HG03378 (cell line): ENCODE measurements at regions not wholly inside any gene's neighbourhood (a gene's known extent, or its start where the extent isn't known, plus 50 kb on each side); places are given as distances from the start of the nearest gene placed in this dataset.

ENCODE experiments used
- ATAC-seq: cut with Tn5 transposase; IDR thresholded peaks from one replicate; pipeline ENCODE4 v1.9.1; 2021; ENCODE audit warnings: mild to moderate bottlenecking, moderate library complexity; ENCODE audit not compliant: unreplicated experiment

DNA sequence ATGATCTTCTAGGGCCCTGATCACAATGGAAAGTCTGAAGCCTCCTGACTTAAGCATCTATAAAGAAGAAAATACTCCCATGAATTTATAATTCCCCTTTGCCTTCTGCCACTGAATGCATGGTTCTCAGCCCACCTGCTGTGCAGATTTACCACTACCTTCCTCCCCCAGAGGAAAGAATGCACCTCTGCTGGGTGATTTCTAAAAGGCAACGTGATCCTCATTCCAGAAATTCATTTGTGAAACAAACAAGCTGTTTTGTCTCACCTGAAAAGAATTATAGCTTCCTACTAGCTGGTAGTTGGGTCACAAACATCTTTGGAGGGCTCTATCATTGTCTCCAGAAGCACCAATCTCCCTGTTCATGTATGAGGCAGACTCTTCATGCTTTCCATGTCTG is 320.2 kb downstream of the CDC14C start:
- no peak for ATAC-seq

DNA sequence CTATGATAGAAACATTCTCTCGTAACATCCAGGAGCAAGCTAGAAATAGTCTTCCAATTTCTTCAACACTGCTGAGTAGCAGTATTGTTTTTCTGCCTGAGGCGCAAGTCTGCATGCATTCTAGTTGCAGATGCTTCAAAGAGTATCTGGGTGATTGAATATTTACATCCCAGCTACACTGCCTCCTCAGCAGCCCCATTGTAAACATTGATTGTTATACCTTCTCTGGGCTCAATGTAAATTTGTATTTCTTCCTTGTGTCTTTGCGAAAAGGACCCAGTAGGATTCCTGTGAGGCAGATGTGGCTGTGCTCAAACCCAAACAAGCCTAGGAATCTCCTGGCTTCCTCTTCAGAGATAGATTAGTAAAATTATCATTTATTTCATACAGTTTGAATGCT is 320.7 kb downstream of the CDC14C start:
- no peak for ATAC-seq

GRCh38 chr7:49247759-49248158 is 323.4 kb downstream of the CDC14C start:
- ATAC-seq = no peak

DNA sequence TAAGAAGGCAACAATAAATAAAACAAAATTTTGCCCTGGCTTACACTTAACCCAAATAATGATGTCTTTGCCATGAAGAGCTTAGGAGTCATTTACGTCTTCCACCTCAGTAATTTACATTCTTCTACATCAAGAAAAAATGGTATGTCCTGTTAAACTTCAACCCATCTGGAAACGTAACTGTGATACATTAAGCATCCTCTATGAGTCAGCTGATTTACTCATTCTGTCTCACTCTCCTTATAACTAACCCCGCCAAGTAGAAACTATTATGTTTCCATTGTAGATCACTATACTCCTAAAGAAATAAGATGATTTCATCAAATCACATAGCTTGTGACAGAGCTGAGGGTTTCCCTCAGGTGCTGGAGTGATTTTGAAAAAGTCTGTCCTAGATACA is 330.7 kb downstream of the CDC14C start:
- ATAC-seq = no peak

- no peak for ATAC-seq
These were observed 336.2 kb downstream of the CDC14C start for GRCh38 chr7:49260538-49260937.

DNA sequence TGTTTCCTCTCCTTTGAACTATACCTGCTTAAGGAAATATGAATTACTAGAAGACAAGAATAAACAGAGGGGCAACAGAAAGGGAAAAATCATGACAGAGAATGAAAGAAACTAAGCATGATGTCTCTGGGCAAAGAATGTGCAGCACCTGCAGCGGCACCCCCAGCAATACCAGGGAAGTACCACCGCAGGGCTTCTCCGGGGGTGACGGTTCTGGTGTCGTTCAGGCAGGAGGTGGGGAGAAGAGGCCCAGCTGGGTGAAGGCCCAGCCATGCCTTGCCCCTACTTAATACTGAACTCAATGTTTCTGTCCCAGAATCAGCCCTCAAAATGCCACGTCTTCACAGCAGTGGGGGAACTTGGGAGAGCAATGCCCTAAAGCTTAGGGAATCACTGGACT is 337.6 kb downstream of the CDC14C start:
- ATAC-seq = no peak

DNA sequence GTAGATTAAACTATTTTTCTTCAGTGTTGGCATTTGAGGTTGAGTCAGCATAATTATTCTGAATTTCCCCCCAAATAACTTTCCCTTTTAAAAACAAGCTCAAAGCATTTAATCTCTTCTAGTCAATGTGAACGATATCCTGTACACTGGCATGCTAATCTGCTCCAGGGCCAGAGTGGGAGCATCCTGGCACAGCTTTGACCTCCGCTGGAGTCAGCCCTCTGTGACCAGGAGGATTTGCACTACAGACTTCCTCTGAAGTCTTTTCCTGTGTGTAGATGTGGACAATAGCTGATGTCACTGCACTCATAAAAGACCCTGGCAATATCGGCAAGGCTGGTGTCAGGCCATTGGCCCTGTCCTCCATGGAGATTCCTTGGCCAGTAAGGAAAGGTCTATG is 340.2 kb downstream of the CDC14C start:
- no peak for ATAC-seq

DNA sequence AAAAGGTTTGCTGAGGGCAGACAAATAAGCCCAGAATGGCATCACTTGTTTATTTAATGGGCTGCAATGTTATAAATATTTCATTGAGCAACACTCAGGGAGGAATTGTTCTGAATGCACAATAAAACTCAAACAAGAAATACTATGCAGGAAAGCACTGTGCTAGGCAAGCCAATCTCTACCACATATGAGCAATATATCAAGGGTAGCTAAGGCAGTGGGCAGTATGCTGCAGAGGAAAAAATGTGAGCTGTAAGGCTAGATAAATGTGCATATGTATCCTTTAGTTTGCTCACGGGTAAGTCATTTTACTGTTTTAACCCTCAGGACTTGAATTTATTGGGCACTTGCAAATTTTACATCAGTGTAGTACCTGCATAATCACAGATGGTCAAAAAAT is 349.6 kb downstream of the CDC14C start:
- no peak for ATAC-seq

GRCh38 chr7:49279891-49280290 is 355.5 kb downstream of the CDC14C start:
- ATAC-seq = no peak

- ATAC-seq = no peak
These were observed 363.3 kb downstream of the CDC14C start for GRCh38 chr7:49287653-49288052.

GRCh38 chr7:49294611-49295010 is 370.3 kb downstream of the CDC14C start:
- ATAC-seq = no peak

GRCh38 chr7:49295146-49295545 is 370.8 kb downstream of the CDC14C start:
- ATAC-seq = no peak

DNA sequence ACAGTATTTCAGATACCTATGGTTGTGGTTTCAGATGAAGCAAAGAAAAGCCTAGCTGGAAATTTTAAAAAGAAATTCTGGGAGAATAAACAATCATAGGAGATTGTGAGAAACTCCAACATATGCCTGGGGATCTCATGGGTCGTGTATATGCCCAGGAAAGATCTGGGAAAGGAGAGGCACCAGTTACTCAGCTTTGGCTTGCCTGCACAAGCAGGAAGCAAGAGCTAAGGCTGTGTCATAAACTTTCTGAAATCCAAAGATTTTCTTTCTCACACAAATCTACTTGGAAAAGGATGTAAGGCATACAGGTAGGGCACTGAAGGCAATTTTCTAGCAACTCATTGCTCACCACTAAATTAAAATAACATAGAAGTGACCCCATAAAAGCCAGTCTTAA is 373.6 kb downstream of the CDC14C start:
- ATAC-seq = no peak

DNA sequence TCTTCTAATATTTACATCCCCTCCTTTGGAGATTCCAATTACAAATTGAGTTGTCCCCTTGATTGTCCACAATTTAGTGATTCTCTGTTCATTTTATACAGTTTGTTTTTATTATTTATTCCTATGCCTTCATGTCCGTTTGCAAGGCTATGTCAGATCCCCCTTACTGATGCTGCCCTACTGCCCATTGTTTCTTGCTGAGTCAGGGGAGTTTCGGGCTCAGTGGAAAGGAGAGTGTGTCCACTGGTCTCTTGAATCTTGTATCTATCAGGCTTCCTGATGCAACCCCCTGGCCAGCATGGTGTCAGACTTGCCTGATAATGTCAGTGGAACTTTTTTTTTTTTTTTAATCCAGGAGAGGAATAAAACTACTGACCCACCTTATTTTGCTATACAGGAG is 384.4 kb downstream of the CDC14C start:
- no peak for ATAC-seq

GRCh38 chr7:49320083-49320482 is 395.7 kb downstream of the CDC14C start:
- ATAC-seq = no peak

DNA sequence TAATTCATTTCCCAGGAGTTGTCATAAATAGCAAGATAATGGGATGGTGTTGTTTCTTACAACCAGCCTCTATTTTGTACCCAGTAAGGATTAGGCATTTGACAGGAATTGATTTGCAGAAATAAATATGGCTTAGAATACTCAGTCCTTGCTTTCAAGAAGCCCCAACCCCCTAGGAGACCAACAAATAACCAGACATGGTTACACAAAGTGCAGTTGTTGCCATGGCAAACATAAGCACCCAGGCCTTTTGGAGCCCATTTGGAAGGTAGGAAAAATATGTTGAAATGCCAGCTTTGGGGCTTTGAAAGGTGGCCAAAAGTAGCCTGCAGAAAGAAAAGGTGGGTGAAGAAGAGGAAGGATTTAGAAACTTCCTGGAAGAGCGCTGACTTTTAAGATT is 397.5 kb downstream of the CDC14C start:
- ATAC-seq = no peak

GRCh38 chr7:49322476-49322875 is 398.1 kb downstream of the CDC14C start:
- no peak for ATAC-seq

DNA sequence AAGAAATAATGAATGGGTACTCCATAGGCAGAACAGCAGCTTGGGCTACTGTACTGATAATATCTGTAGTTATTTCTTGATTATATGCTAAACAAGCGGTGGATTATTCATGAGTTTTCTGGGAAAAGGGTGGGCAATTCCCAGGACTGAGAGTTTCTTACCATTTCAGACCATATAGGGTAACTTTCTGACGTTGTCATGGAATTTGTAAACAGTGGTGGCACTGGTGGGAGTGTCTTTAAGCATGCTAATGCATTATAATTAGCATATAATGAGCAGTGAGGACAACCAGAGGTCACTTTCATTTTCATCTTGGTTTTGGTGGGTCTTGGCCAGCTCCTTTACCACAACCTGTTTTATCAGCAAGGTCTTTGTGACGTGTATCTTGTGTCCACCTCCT is 399.7 kb downstream of the CDC14C start:
- ATAC-seq = no peak

DNA sequence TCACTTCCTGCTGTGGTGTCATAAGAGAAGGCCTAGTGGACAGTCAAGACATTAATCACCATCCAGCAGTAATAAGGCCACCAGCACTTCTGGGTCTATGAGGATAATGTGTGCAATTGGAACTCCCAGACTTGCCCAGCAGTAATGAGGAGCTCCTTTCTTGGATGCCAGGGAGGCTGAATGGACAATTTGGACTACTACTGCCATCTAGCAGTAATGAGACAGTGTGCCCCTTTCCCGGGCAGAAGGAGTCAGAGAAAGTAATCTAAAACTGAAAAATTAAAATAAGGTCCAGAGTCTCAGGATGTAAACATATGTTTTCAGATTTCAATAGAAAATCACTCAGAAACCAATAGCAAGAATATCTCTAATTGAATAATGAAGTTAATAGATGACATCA is 400.4 kb downstream of the CDC14C start:
- no peak for ATAC-seq

- ATAC-seq = no peak
These were observed 401.2 kb downstream of the CDC14C start for GRCh38 chr7:49325571-49325970.

DNA sequence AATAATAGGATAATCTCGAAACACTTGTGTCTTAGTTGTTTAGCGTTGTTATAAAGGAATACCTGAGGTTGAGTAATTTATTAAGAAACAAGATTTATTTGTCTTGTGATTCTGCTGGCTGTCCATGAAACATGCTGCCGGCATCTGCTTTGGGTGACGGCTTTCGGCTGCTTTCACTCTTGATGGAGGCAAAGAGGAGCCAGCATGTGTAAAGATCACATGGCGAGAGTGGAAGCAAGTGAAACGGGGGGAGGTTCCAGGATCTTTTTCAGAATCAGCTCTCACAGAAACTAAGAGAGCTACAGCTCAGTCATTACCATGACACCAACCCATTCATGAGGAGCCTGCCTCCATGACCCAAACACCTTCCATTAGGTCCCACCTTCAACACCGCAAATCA is 402.8 kb downstream of the CDC14C start:
- no peak for ATAC-seq

DNA sequence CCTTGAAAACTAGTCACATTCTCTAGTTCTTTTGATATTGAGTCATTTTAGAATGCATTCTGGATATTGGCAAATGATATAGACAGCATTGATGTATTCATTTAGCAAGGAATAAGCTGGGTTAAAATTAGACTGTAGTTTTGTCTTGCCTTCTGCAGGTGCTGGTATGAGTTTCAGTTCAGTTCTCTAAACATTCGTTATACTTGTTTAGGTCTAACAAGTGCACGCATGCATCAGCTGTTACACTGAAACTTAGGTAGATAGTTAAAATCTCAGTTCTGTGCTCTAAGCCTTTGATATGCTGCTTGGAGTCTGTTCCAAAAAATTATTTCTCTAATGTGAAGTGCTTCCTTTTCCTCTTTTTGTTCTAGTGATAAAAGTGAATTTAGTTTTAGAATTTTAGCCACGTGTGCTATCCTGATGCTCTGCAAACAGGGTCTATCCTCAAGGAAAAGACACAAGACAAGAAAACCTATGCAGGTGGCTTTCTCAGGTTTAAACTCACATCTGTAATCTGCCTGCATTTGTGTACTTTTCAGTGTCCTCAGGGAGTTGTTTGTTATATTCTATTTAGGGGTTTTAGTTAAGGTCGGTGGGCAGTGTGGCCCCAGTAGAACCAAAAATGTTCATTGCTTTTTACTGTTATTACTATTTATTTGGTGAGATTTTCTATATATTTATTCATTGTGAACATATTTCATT is 409.0 kb downstream of the CDC14C start:
- no peak for ATAC-seq

GRCh38 chr7:49341849-49342248 is 417.5 kb downstream of the CDC14C start:
- no peak for ATAC-seq
